Gastrocnemius medialis (tissue), 4 donors: ENCODE measurements at regions not wholly inside any gene's neighbourhood (a gene's known extent, or its start where the extent isn't known, plus 50 kb on each side); places are given as distances from the start of the nearest gene placed in this dataset.

Experiments
- CTCF ChIP-seq, 5 experiments: fragments of 450-650 bp in 3 of 5; fragments of 200-600 bp in 2 of 5; sonication (generic) in 2 of 5; IDR thresholded peaks in 4 of 5; conservative IDR thresholded peaks in 1 of 5; 1 replicate in 4 of 5; 2 replicates in 1 of 5; pipeline ENCODE4 v1.5.1; 2016 to 2019; ENCODE audit warnings: antibody characterized with exemption in 5 of 5, mild to moderate bottlenecking in 3 of 5, moderate library complexity in 3 of 5
- POLR2A ChIP-seq, 2 donors: fragments of 450-650 bp; IDR thresholded peaks; one replicate each; pipeline ENCODE4 v1.6.1; 2017; ENCODE audit warnings: antibody characterized with exemption in 2 of 2, mild to moderate bottlenecking in 2 of 2, moderate library complexity in 2 of 2

- no peak for TF ChIP-seq CTCF (IDR thresholded peaks at IDR 0.05 in 4 of 5, conservative IDR thresholded peaks at IDR 0.05 in 1 of 5)
- TF ChIP-seq POLR2A (IDR thresholded peaks at IDR 0.05) = no peak
Measured at GRCh38 chr22:49101225-49101624, 726.4 kb downstream of the BRD1 start.
